SK-N-SH (cell line): ENCODE measurements at regions not wholly inside any gene's neighbourhood (a gene's known extent, or its start where the extent isn't known, plus 50 kb on each side); places are given as distances from the start of the nearest gene placed in this dataset.

Experiments
- CTCF ChIA-PET: fragments of 300-600, 350-600 bp; formaldehyde crosslinking; extraction: SDS; loops from one replicate; lab custom pipeline; 2021; lab: Yijun Ruan, JAX
- POLR2A ChIA-PET: fragments of 350-600 bp; sonication (Branson Sonifier 250); formaldehyde crosslinking; extraction: SDS; loops from one replicate; lab custom pipeline; 2020; ENCODE audit warnings: antibody characterized with exemption, inconsistent platforms; lab: Yijun Ruan, JAX
- DNase-seq: peaks from one replicate; pipeline ENCODE4 v3.0.0; 2012
- H2AFZ ChIP-seq: fragments of 200-600 bp; sonication (generic); 2 replicates; pipeline ENCODE4 v1.8.1; 2016; ENCODE audit warnings: antibody characterized with exemption, mild to moderate bottlenecking, low read depth
- H3F3A ChIP-seq: fragments of 200-600 bp; sonication (generic); replicated peaks from 2 replicates; pipeline ENCODE3; 2016; ENCODE audit warnings: antibody characterized with exemption, mild to moderate bottlenecking; ENCODE audit not compliant: insufficient read depth
- H3K27ac ChIP-seq, 2 experiments: fragments of 200-500 bp in 1 of 2; fragments of 200-600 bp in 1 of 2; sonication (Bioruptor generic) in 1 of 2; sonication (generic), shearing (Covaris generic) in 1 of 2; 2 replicates each; pipeline versions ENCODE4 v1.5.1 to v1.6.1; 2014 to 2016; ENCODE audit warnings: low read depth in 2 of 2, inconsistent platforms in 1 of 2, low read length in 1 of 2, mild to moderate bottlenecking in 1 of 2, mixed read lengths in 1 of 2
- H3K27me3 ChIP-seq: fragments of 200-600 bp; sonication (generic), shearing (Covaris generic); 2 replicates; pipeline ENCODE4 v1.6.1; 2016; ENCODE audit warnings: mixed run types; ENCODE audit not compliant: insufficient read depth
- H3K36me3 ChIP-seq, 2 experiments: fragments of 200-500 bp in 1 of 2; fragments of 200-600 bp in 1 of 2; sonication (Bioruptor generic) in 1 of 2; sonication (generic) in 1 of 2; replicated peaks in 1 of 2; 2 replicates each; pipeline versions ENCODE3 to v1.5.1; 2014 to 2016; ENCODE audit warnings: low read length in 1 of 2, mild to moderate bottlenecking in 1 of 2; ENCODE audit not compliant: insufficient read depth in 2 of 2, control insufficient read depth in 1 of 2
- H3K4me1 ChIP-seq, 2 experiments: fragments of 200-500 bp in 1 of 2; fragments of 200-600 bp in 1 of 2; sonication (Bioruptor generic) in 1 of 2; sonication (generic), shearing (Covaris generic) in 1 of 2; 2 replicates each; pipeline versions ENCODE4 v1.5.1 to v1.6.1; 2014 to 2016; ENCODE audit warnings: low read depth in 1 of 2, low read length in 1 of 2, mixed run types in 1 of 2; ENCODE audit not compliant: insufficient read depth in 2 of 2, control insufficient read depth in 1 of 2
- H3K4me2 ChIP-seq: fragments of 200-600 bp; sonication (generic), shearing (Covaris generic); 2 replicates; pipeline ENCODE4 v1.6.1; 2017; ENCODE audit warnings: mixed run types
- H3K4me3 ChIP-seq, 2 experiments: fragments of 200-500 bp in 1 of 2; fragments of 200-600 bp in 1 of 2; sonication (Bioruptor generic) in 1 of 2; sonication (generic), shearing (Covaris generic) in 1 of 2; 2 replicates each; pipeline versions ENCODE4 v1.5.1 to v1.8.1; 2014 to 2016; ENCODE audit warnings: low read depth in 2 of 2, inconsistent platforms in 1 of 2, low read length in 1 of 2, mild to moderate bottlenecking in 1 of 2, mixed read lengths in 1 of 2, moderate library complexity in 1 of 2
- H3K79me2 ChIP-seq: fragments of 200-600 bp; sonication (generic); 2 replicates; pipeline ENCODE4 v1.8.1; 2017; ENCODE audit warnings: mild to moderate bottlenecking; ENCODE audit not compliant: insufficient read depth
- H3K9ac ChIP-seq: fragments of 200-600 bp; sonication (generic); 2 replicates; pipeline ENCODE4 v1.6.1; 2017; ENCODE audit warnings: mixed run types
- H3K9me2 ChIP-seq: fragments of 200-600 bp; sonication (generic); 2 replicates; pipeline ENCODE4 v1.6.1; 2017; ENCODE audit warnings: mixed run types
- H3K9me3 ChIP-seq: fragments of 200-600 bp; sonication (generic); 2 replicates; pipeline ENCODE4 v1.6.1; 2017; ENCODE audit warnings: mixed run types, mild to moderate bottlenecking, moderate library complexity
- H4K20me1 ChIP-seq: fragments of 200-600 bp; sonication (generic); 2 replicates; pipeline ENCODE4 v1.6.1; 2017; ENCODE audit warnings: mild to moderate bottlenecking, mixed run types; ENCODE audit not compliant: insufficient read depth
- FOSL2 ChIP-seq: IDR thresholded peaks from 2 replicates; pipeline ENCODE4 v1.4.0; 2012; ENCODE audit warnings: low read depth, mild to moderate bottlenecking, moderate library complexity, borderline replicate concordance
- MEF2A ChIP-seq: IDR thresholded peaks from 2 replicates; pipeline ENCODE4 v1.4.0; 2012; ENCODE audit warnings: low read depth, borderline replicate concordance
- WGBS: methylation state at CpG from one replicate; pipeline ENCODE4 v1.1.6; 2017; ENCODE audit warnings: low lambda C conversion rate; 5-methylcytosine and 5-hydroxymethylcytosine counted together
- TF ChIP-seq, protein P1 (sequence below): fragments of 150-350 bp; IDR thresholded peaks from 2 replicates; pipeline ENCODE4 v1.6.1; 2017; ENCODE audit warnings: antibody characterized with exemption, low read length, low read depth, borderline replicate concordance
- TF ChIP-seq, protein P2 (sequence below): IDR thresholded peaks from 2 replicates; pipeline ENCODE4 v1.4.0; 2012; ENCODE audit warnings: low read depth, borderline replicate concordance

DNA sequence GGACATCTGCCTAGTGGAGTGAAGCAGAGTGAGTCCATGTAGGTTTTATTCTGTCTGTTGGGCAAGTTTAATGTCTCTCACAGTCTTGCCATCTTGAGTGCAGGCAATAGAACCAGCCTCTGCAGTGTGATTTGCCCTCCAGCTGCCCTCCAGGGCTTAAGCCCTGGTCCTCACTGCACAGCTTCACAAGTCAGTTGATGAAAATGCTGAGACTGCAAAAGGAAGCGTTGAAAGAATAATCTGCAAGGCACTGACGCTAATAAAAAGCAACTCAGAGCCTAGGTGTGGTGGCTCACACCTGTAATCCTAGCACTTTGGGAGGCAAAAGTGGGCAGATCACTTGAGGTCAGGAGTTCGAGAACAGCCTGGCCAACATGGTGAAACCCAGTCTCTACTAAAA, 54.1 kb upstream of the PHOX2B start (continued):
- TF ChIP-seq, protein P1, sequence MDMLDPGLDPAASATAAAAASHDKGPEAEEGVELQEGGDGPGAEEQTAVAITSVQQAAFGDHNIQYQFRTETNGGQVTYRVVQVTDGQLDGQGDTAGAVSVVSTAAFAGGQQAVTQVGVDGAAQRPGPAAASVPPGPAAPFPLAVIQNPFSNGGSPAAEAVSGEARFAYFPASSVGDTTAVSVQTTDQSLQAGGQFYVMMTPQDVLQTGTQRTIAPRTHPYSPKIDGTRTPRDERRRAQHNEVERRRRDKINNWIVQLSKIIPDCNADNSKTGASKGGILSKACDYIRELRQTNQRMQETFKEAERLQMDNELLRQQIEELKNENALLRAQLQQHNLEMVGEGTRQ: no peak
- TF ChIP-seq FOSL2: no peak

DNA sequence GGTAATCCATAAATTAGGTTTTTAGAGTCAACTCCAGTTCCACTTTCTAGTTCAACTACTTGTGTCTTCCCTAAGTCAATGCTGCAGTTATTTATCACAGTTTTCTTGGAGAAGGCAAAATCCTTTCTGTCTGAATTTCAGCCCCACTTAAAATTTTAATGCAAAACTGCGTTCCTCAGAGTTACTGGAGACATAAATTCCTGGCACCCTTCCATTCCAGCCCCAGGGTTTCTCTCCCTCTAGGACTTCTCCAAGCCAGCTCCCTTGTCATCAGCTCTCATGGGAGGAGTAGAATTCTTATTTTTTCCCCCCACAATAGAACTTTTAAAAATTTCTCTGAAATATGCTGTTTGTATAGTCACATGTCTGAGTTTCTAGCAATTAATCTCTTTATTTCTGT, 50.6 kb upstream of the PHOX2B start:
- Histone ChIP-seq H3K4me1 (peaks cover 0 to 15% of the 10 kb centered on the region in 2 experiments; a peak in 2 of 4 replicates), H3K27ac (no peak overlapping the region), H3K4me3 (no peak overlapping the region), H2AFZ (no peak overlapping the region), H3F3A (no peaks in the 10 kb centered on the region), H3K9me2 (no peaks in the 10 kb centered on the region), H3K4me2 (no peak overlapping the region), H3K9ac (no peak overlapping the region), H3K79me2 (no peaks in the 10 kb centered on the region), H3K27me3 (no peaks in the 10 kb centered on the region), H3K36me3 (no peaks in the 10 kb centered on the region), H3K9me3 (no peaks in the 10 kb centered on the region), H4K20me1 (no peaks in the 10 kb centered on the region)
- POLR2A ChIA-PET: no interaction called here
- TF ChIP-seq MEF2A: no peak
- TF ChIP-seq, protein P2, sequence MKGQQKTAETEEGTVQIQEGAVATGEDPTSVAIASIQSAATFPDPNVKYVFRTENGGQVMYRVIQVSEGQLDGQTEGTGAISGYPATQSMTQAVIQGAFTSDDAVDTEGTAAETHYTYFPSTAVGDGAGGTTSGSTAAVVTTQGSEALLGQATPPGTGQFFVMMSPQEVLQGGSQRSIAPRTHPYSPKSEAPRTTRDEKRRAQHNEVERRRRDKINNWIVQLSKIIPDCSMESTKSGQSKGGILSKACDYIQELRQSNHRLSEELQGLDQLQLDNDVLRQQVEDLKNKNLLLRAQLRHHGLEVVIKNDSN: no peak
- CTCF ChIA-PET: no interaction called here
- DNase-seq: no peak
- 46% methylated on average over 1 of the region's 1 CpG for WGBS
